GM23338 (cell line): ENCODE measurements at regions not wholly inside any gene's neighbourhood (a gene's known extent, or its start where the extent isn't known, plus 50 kb on each side); places are given as distances from the start of the nearest gene placed in this dataset.
"Not testable (repeated sequence)": the region's sequence is repeated elsewhere in the genome, so short reads cannot be mapped to it uniquely, and the experiment has no call there.

Experiments
- ATAC-seq: fragments of 200-7000 bp; cut with Tn5 transposase; 3 replicates; pipeline ENCODE4 v1.9.1; 2020
- DNase-seq: peaks from one replicate; pipeline ENCODE4 v3.0.0-alpha.2; 2015; ENCODE audit warnings: low spot score
- H2AFZ ChIP-seq: fragments of 200-600 bp; sonication (generic); 2 replicates; pipeline ENCODE4 v1.8.0; 2016; ENCODE audit warnings: antibody characterized with exemption, mild to moderate bottlenecking, moderate library complexity
- H3F3A ChIP-seq: fragments of 200-600 bp; sonication (generic); replicated peaks from 2 replicates; pipeline ENCODE4 v1.8.0; 2017; ENCODE audit warnings: antibody characterized with exemption, mixed run types, low read depth
- H3K27ac ChIP-seq: fragments of 200-600 bp; sonication (generic); 2 replicates; pipeline ENCODE4 v1.6.1; 2016; ENCODE audit warnings: low read depth
- H3K27me3 ChIP-seq: fragments of 200-600 bp; sonication (generic); 2 replicates; pipeline ENCODE4 v1.8.0; 2016; ENCODE audit warnings: mild to moderate bottlenecking, mixed run types, moderate library complexity; ENCODE audit not compliant: insufficient read depth
- H3K36me3 ChIP-seq: fragments of 200-600 bp; sonication (generic); 2 replicates; pipeline ENCODE4 v1.8.0; 2016; ENCODE audit warnings: mild to moderate bottlenecking; ENCODE audit not compliant: insufficient read depth
- H3K4me1 ChIP-seq: fragments of 200-600 bp; sonication (generic); 2 replicates; pipeline ENCODE4 v1.8.0; 2016; ENCODE audit warnings: mild to moderate bottlenecking, moderate library complexity; ENCODE audit not compliant: insufficient read depth
- H3K4me2 ChIP-seq: fragments of 200-600 bp; sonication (generic); 2 replicates; pipeline ENCODE4 v1.7.1; 2017; ENCODE audit warnings: mixed run types
- H3K4me3 ChIP-seq: fragments of 200-600 bp; sonication (generic); 2 replicates; pipeline ENCODE4 v1.6.1; 2016; ENCODE audit warnings: mixed run types
- H3K79me2 ChIP-seq: fragments of 200-600 bp; sonication (generic); replicated peaks from 2 replicates; pipeline ENCODE4 v1.8.0; 2017; ENCODE audit warnings: mild to moderate bottlenecking; ENCODE audit not compliant: insufficient read depth
- H3K9me2 ChIP-seq: fragments of 200-600 bp; sonication (generic); 2 replicates; pipeline ENCODE4 v1.8.0; 2017; ENCODE audit not compliant: insufficient read depth
- H4K20me1 ChIP-seq: fragments of 200-600 bp; sonication (generic); replicated peaks from 2 replicates; pipeline ENCODE4 v1.8.0; 2017; ENCODE audit warnings: mild to moderate bottlenecking; ENCODE audit not compliant: insufficient read depth
- H3K27ac Mint-ChIP-seq: 2 replicates; pipeline ENCODE4 v1.8.0; 2020; ENCODE audit warnings: inconsistent platforms, mild to moderate bottlenecking, moderate library complexity, mixed read lengths
- H3K27me3 Mint-ChIP-seq: 3 replicates; pipeline ENCODE4 v1.8.0; 2022; ENCODE audit warnings: low read depth, mild to moderate bottlenecking, moderate library complexity, mixed read lengths, inconsistent platforms; ENCODE audit not compliant: insufficient read depth, poor library complexity
- H3K36me3 Mint-ChIP-seq: 3 replicates; pipeline ENCODE4 v1.8.0; 2021; ENCODE audit warnings: low read depth, mild to moderate bottlenecking, inconsistent platforms, moderate library complexity, mixed read lengths
- H3K4me1 Mint-ChIP-seq: 3 replicates; pipeline ENCODE4 v1.8.0; 2020; ENCODE audit warnings: mild to moderate bottlenecking, inconsistent platforms, mixed read lengths
- H3K4me3 Mint-ChIP-seq: 3 replicates; pipeline ENCODE4 v1.8.0; 2021; ENCODE audit warnings: moderate library complexity, mild to moderate bottlenecking, inconsistent platforms, mixed read lengths
- H3K9me3 Mint-ChIP-seq: 3 replicates; pipeline ENCODE4 v1.8.0; 2020; ENCODE audit warnings: moderate library complexity, mild to moderate bottlenecking, inconsistent platforms, mixed read lengths
- EZH2phosphoT487 ChIP-seq: fragments of 200-600 bp; sonication (generic); IDR thresholded peaks from one replicate; pipeline ENCODE4 v1.8.1; 2018; ENCODE audit warnings: antibody characterized with exemption; ENCODE audit not compliant: unreplicated experiment
- JUNB ChIP-seq: IDR thresholded peaks from one replicate; pipeline ENCODE4 v1.6.1; 2016; ENCODE audit warnings: antibody characterized with exemption; ENCODE audit not compliant: unreplicated experiment
- STAT1 ChIP-seq: IDR thresholded peaks from one replicate; pipeline ENCODE4 v1.6.1; 2016; ENCODE audit warnings: antibody characterized with exemption; ENCODE audit not compliant: unreplicated experiment
- ZNF331 ChIP-seq: fragments of 250-450 bp; sonication (Bioruptor Pico); IDR thresholded peaks from 2 replicates; pipeline ENCODE4 v1.5.0; 2020; ENCODE audit warnings: low read depth, mild to moderate bottlenecking, moderate library complexity
- TF ChIP-seq, protein P1 (sequence below): IDR thresholded peaks from 2 replicates; pipeline ENCODE4 v1.6.1; 2016; ENCODE audit warnings: antibody characterized with exemption
- TF ChIP-seq, protein P2 (sequence below): IDR thresholded peaks from one replicate; pipeline ENCODE4 v1.6.1; 2018; ENCODE audit warnings: antibody characterized with exemption; ENCODE audit not compliant: unreplicated experiment

DNA sequence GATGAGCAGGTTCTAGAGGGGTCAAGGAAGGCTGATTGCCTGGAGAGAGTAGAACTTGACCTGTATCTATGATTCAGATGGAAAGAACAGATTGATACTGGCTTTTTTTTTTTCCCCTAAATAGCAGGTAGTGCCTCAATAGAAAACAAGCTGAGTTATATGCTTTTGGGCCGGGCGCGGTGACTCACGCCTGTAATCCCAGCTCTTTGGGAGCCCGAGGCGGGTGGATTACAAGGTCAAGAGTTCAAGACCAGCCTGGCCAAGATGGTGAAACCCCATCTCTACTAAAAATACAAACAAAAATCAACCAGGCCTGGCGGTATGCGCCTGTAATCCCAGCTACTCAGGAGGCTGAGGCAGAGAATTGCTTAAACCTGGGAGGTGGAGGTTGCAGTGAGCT is 186.1 kb downstream of the CEP135 start:
- not testable (repeated sequence) for H3K9me3 Mint-ChIP-seq, H3K4me1 ChIP-seq, H3K36me3 ChIP-seq, H3K27me3 Mint-ChIP-seq, H3K27me3 ChIP-seq, H3K36me3 Mint-ChIP-seq, H3K79me2 ChIP-seq, H4K20me1 ChIP-seq, H3K9me2 ChIP-seq, H3K4me2 ChIP-seq, H3K4me3 ChIP-seq, H3K27ac Mint-ChIP-seq, H3F3A ChIP-seq, ATAC-seq, DNase-seq, H2AFZ ChIP-seq, H3K4me3 Mint-ChIP-seq, H3K27ac ChIP-seq
- H3K4me1 Mint-ChIP-seq = peaks cover 24% of the 10 kb centered on the region

DNA sequence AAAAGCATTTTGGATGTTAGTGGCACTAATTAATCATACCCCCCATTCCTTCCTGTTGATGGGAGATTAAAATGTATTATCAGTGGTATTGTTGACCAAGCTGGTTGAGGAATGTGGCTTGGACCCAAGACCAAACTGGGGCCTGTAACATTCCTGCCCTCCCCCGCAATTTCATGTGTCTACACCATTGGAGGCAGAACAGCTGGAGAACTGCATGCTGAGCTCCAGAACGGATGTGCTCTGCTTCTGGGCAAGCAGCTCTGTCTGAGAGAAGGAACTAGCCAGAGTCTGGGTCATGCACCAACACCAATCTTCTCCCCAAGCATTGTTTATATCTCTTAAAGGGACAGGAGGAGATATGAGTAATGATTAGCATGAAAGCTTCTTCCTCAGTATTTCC is 185.5 kb downstream of the CEP135 start:
- no peaks in the 10 kb centered on the region; the same call in 1 of the 2 replicates for H3K79me2 ChIP-seq
- H3K9me2 ChIP-seq = no peaks in the 10 kb centered on the region; the same call in 1 of the 2 replicates
- no peaks in the 10 kb centered on the region for H3K27me3 Mint-ChIP-seq
- H3F3A ChIP-seq = no peaks in the 10 kb centered on the region
- H3K36me3 Mint-ChIP-seq = no peaks in the 10 kb centered on the region
- no peak overlapping the region for H3K27ac Mint-ChIP-seq
- H3K4me2 ChIP-seq = no peak overlapping the region
- no peak overlapping the region for H3K4me3 Mint-ChIP-seq
- no peaks in the 10 kb centered on the region for H3K36me3 ChIP-seq
- H2AFZ ChIP-seq = no peak overlapping the region
- no peaks in the 10 kb centered on the region for H3K27me3 ChIP-seq
- peaks cover 25% of the 10 kb centered on the region for H3K4me1 Mint-ChIP-seq
- H3K4me1 ChIP-seq = no peaks in the 10 kb centered on the region; the same call in 1 of the 2 replicates
- no peak overlapping the region for H3K27ac ChIP-seq
- ATAC-seq (peak; percentile 63), DNase-seq (peak; percentile 53)
- no peaks in the 10 kb centered on the region for H3K9me3 Mint-ChIP-seq
- TF ChIP-seq, protein P1, sequence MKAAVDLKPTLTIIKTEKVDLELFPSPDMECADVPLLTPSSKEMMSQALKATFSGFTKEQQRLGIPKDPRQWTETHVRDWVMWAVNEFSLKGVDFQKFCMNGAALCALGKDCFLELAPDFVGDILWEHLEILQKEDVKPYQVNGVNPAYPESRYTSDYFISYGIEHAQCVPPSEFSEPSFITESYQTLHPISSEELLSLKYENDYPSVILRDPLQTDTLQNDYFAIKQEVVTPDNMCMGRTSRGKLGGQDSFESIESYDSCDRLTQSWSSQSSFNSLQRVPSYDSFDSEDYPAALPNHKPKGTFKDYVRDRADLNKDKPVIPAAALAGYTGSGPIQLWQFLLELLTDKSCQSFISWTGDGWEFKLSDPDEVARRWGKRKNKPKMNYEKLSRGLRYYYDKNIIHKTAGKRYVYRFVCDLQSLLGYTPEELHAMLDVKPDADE = no peak
- no peak for TF ChIP-seq STAT1
- no peak for TF ChIP-seq EZH2phosphoT487
- TF ChIP-seq JUNB = no peak
- no peaks in the 10 kb centered on the region for H4K20me1 ChIP-seq
- H3K4me3 ChIP-seq = no peak overlapping the region

DNA sequence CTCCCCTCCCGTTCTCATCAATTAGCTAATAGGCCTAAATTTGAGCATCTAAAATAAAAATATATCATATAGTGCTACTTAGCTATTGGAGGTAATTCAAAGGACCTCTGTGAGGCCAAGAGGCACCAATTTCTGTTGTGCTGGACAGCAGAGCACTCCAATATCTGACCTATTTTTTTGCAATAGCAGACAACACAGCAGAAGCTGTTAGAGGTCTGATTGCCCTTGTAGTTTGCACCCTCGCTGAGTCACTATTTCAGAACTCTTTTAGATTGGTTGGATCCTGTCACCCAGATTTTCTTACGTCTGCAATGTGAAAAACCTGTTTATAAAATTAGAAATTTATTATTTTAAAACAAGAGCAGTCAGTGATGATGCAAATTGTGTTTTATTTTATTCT is 184.1 kb downstream of the CEP135 start:
- H3K27ac Mint-ChIP-seq = no peak overlapping the region
- H3K4me1 ChIP-seq = no peaks in the 10 kb centered on the region; the same call in 1 of the 2 replicates
- H3K4me3 Mint-ChIP-seq = no peak overlapping the region
- no peak overlapping the region for H2AFZ ChIP-seq
- no peak overlapping the region for H3K4me3 ChIP-seq
- H3K9me3 Mint-ChIP-seq = no peaks in the 10 kb centered on the region
- H3K9me2 ChIP-seq = no peaks in the 10 kb centered on the region; the same call in 1 of the 2 replicates
- DNase-seq = no peak
- H3K27me3 ChIP-seq = no peaks in the 10 kb centered on the region
- no peak for ATAC-seq
- H3K36me3 Mint-ChIP-seq = no peaks in the 10 kb centered on the region
- no peaks in the 10 kb centered on the region for H3K27me3 Mint-ChIP-seq
- no peaks in the 10 kb centered on the region for H3K36me3 ChIP-seq
- H3K4me2 ChIP-seq = no peak overlapping the region
- no peaks in the 10 kb centered on the region for H3F3A ChIP-seq
- no peak overlapping the region for H3K27ac ChIP-seq
- H3K79me2 ChIP-seq = no peaks in the 10 kb centered on the region; the same call in 1 of the 2 replicates
- no peaks in the 10 kb centered on the region for H4K20me1 ChIP-seq
- peaks cover 21% of the 10 kb centered on the region; the same call in 2 of the 3 replicates for H3K4me1 Mint-ChIP-seq
- TF ChIP-seq ZNF331 (CRISPR knock-in tag) (no peak), EZH2phosphoT487 (no peak), STAT1 (no peak)
- TF ChIP-seq, protein P1 = no peak
- TF ChIP-seq, protein P2, sequence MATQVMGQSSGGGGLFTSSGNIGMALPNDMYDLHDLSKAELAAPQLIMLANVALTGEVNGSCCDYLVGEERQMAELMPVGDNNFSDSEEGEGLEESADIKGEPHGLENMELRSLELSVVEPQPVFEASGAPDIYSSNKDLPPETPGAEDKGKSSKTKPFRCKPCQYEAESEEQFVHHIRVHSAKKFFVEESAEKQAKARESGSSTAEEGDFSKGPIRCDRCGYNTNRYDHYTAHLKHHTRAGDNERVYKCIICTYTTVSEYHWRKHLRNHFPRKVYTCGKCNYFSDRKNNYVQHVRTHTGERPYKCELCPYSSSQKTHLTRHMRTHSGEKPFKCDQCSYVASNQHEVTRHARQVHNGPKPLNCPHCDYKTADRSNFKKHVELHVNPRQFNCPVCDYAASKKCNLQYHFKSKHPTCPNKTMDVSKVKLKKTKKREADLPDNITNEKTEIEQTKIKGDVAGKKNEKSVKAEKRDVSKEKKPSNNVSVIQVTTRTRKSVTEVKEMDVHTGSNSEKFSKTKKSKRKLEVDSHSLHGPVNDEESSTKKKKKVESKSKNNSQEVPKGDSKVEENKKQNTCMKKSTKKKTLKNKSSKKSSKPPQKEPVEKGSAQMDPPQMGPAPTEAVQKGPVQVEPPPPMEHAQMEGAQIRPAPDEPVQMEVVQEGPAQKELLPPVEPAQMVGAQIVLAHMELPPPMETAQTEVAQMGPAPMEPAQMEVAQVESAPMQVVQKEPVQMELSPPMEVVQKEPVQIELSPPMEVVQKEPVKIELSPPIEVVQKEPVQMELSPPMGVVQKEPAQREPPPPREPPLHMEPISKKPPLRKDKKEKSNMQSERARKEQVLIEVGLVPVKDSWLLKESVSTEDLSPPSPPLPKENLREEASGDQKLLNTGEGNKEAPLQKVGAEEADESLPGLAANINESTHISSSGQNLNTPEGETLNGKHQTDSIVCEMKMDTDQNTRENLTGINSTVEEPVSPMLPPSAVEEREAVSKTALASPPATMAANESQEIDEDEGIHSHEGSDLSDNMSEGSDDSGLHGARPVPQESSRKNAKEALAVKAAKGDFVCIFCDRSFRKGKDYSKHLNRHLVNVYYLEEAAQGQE = no peak
